GM21515 (cell line): ENCODE measurements at regions not wholly inside any gene's neighbourhood (a gene's known extent, or its start where the extent isn't known, plus 50 kb on each side); places are given as distances from the start of the nearest gene placed in this dataset.

Source experiments
- ATAC-seq: cut with Tn5 transposase; IDR thresholded peaks from one replicate; pipeline ENCODE4 v1.9.1; 2021; ENCODE audit not compliant: unreplicated experiment

DNA sequence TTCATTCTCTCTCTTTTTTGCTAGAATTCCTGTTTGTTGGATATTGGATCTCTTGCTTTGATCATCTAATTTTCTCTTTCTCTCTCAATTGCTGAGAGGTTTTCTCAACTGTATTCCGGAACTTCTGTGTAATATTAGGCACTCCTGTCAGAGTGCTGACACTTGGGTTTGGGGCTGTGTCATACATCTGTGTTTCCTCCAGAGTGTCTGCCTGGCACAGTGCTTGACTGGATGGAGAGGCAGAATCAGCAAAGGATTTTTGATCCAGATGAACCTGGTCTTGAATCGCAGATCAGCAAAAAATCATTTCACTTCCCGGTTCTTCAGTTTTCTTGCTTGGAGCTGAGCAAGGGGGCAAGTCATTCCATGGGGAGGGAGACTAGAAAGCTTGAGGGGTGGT is 87.7 kb upstream of the CXCR4 start:
- no peak for ATAC-seq

DNA sequence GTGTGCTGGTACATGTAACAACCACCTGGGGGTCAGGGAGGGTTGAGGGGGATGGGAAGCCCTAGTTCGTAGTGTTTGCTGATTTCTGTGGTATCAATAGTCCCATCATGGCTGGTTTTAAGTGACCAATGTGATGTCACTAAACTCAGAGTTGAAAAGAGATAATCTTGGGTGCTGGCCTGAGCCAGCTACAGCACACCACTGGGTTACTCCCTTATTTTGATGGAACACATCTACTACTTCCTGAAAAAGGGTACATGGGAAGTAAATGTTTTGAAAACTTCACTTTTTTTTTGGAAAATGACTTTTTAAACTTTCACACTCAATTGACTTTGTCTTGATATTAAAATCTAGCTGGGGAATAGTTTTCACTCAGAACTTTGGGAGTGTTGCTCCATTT is 87.0 kb upstream of the CXCR4 start:
- no peak for ATAC-seq

DNA sequence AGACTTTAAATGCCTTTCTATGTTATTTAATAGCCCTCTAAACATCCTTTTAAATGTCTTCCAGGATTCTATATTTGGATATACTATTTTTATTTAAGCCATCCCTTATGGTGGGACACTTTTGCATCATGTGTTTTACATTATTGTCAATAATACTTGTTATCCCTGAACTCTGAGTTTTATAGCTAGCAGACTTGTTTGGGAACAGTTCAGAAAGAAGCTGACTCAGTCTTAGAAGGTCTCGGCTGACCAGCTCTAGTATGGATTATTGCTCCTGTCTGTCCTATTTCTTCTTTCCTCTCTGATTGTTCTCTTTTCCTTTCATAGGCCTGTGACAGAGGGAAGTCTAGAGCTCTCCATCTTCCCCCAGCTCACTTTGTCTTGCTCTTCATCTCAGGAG is 77.3 kb upstream of the CXCR4 start:
- ATAC-seq = no peak

DNA sequence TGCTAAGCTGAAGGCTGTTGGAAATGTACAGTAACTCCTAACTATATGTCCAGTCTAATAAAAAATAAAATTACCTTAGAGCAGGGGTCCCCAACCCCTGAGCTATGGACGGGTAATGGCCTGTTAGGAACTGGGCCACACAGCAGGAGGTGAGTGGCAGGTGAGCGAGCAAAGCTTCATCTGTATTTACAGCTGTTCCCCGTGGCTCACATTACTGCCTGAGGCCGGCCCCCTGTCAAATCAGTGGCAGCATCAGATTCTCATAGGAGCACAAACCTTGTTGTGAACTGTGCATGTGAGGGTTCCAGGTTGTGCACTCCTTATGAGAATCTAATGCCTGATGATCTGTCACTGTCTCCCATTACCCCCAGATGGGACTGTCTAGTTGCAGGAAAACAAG is 73.1 kb upstream of the CXCR4 start:
- no peak for ATAC-seq

DNA sequence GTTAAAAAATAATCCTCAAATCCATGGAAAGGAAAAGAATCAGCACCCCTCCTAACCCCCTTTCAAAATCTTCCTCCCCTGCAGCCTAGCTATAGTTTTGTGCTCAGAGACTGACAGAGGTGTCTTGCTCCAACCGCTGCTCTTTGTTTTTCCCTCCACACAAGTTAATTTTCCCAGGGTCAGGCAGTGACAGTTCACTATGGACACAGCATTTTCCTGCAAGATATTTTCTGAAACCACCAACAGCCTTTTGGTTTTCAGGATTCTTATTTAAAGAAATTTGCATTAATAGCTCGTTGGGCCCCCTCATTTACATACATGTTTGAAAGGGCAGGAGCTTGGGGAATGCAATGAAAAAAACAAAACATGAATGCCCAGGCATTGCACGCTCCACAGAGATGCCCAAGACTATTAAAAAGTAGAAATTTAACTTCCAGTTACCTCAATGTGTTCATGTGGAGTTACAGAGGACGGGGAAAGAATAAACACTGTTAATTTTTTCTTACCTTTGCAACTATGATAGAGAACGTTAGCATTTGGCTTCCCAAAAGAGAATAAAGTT is 71.4 kb upstream of the CXCR4 start:
- ATAC-seq = no peak

DNA sequence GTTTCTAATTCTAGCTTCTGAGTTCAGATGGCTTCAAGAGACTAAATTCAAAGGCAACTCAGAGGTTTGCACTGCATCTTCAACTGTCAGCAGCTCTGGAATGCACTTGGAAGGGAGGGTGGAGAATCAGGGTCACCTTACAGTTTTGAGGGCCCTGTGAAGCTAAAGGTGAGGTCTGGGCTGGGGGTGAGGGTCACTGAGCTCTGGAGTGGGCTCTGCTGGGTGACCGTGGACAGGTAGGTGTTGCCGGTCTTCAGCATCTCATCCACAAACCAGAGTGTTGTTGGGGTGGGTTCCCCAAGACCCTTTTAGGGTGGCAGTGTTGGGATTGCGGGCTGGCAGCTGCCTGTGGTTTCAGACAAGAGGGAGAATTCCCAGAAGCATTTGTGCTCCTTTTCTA is 70.1 kb upstream of the CXCR4 start:
- no peak for ATAC-seq

DNA sequence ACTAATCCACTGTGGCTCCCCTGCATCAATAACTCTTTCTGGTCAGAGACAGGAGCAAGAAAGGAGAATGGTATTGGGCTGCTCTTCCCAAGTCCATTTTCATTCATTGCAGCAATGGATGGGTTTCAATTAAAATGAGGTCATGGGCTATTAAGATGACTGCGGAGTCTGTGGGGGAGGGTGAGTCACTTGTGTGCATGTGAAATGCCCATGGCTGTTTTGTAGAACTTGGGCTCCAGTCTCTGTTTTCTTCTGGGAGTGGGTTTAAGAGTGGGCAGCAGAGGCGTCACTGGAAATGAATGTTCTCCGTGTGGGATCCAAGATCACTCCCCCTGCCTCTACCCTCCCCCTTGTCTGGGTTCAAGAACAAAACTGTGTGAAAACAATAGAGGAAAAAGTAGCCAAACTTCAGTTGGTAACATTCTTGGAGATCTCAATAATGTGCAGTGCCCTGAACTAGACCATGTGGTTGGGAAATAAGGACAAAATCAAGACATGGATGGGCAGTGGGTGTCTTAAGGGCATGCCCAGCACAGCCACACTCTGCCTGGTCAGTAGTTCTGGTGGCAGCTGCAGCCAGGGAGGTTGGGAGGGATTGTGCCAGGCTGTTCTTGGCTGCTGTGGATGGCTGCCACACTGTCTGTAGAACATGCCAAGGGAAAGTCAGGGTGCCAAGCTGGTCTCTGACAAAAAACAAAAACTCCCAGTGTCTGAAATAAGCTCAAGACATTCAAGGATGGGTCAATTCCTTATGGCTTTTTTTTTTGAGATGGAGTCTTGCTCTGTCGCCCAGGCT is 68.2 kb upstream of the CXCR4 start:
- no peak for ATAC-seq

DNA sequence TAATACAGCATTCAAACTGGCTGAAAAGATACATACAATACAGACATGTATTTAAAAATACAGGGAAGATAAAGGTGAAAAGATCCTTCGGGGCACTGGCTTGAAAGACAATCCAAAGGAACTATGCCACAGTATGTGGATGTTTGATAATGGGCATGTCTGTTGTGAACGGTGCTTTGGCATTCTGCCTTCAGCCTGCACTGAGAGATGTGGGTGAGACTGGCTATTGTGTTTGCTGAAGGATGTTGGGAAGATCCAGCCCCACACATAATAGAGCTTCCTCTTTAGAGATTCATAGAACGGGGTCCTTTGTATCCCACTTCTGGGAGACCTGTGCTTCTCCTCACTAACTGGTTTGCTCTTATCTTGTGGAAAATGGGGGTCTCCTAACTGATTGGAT is 65.1 kb upstream of the CXCR4 start:
- no peak for ATAC-seq

DNA sequence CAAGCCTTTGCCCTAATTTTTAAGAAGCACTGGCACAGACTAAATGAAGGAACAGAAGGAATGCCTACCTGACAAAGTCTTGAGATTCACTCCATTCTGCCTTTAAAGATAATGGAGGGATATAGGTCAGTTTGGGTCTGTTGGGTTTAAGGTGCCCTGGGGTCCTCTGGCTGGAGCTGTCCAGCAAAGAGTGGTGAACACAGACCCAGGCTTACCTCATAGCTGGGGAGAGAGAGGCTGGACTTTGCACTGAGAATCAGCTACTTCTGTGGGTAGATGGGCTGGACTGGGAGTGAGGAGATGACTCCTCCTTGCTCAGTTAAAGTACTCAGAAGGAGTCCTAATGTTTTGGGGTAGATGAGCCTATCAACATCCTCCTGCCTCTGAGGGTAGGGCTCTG is 64.4 kb upstream of the CXCR4 start:
- no peak for ATAC-seq

DNA sequence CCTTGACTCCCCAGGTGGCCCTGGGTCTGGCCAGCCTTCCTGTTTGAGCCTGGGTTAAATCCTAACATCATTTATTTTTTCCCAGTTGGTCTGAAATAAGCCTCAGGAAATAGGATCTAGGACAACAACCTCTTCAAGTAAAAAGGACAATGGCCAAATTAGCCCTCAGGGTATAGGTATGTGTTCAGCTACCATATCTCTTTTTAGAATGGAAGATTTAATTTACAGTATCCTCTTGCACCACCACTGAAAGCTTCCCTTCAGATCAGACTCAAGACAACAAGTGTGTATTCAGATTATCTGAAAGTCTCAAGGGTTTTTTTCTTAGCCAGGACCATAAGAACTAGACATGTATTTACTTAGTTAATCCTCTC is 61.6 kb upstream of the CXCR4 start:
- no peak for ATAC-seq

DNA sequence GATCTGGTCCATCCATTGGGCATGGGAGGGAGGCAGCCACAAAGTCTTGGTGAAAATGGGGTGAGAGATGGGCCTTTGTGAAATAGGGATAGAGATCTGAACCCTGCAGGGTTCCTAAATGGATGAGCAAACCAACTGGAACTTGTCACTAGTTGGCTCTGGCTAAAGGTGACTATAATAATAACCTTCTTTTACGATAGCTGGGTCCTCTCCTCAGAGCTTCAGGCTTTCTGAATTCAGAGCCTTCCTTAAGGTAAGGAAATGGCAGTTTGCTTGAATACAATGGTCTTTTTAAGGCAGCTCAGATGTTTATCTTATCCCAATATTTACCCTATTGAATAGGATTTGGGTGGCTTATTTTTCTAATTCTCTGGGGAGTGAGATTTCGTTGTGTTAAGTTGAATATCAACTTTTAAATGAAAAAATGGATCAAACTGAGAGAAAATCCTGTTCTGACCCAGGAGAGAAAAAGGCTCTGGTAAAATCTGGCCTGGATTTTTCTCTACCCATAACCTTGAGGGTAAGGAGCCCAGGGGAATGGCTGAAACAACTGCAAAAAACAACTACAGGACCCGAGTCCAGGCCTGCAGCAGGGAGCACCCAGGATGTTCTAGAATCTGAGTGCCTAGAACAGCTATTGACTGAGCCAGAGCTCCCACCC is 61.1 kb upstream of the CXCR4 start:
- no peak for ATAC-seq

DNA sequence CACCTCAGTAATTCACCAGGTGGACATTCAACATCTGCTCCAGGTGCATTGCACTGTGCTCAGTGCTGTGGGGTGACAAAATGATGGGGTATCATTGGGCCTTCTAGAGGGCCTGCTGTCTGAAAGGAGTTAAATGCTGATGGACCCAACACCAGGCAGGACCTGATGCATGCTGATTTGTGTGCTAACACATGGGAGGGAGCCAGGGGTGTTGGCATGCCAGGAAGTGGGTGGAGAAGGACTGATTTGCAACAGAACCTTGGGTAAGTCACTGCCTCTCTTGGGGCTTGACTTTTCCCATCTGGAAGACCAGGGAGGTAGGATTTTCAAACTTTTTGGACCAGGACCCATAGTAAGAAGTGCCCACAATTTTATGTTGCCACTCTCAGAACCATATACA is 57.9 kb upstream of the CXCR4 start:
- ATAC-seq = no peak

DNA sequence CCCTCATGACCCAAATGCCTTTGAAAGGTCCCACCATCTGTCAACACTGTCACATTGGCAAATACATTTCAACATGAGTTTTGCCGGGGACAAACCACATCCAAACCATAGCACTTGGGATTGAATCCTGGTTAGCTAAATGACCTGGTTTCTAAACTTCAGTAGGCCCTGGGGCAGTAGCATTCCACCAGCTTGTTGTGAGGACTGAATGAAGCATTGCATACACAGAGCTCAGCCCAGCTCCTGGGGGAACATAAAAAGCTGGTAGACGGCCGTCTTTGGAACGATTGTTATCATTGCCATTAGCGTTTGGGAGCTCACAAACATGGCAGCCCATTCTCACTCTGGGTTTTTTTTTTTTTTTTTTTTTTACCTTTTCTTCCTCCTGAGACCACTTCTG is 57.5 kb upstream of the CXCR4 start:
- ATAC-seq = no peak

DNA sequence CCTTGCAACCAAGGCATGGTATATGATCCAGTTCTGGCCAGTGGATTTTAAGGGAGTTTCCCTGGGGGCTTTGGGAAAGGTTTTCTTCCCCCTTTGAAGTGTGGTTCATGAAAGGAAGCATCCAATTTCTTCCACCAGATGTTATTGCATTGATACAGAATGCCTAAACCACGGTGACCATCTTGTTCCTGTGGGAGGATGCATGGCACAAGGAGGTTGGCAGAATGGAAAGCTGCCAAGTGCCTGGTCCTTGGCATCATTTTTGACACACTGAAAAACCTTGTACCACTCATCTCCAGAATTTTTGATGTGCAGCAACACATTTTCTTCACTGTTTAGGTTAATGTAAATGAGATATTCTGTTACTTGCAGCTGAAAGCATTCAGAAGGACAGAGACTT is 55.2 kb upstream of the CXCR4 start:
- ATAC-seq = no peak

DNA sequence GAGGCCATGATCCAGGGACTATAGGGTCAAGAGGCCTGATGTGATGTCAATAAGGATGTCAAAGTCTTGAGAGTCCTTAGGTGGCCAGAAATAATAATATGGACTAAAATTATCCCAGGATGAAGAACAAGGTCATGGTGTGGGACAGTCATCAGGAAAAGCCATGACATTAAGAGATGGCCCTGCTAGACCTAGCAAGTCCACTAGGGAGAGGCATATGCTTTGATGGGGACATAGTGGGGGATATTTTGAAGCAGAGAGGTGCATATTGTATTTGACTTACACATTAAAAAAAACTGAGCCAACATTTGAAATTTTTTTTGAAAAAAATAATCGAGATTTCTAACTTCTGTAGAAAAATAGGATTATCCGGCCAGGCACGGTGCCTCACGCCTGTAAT is 53.3 kb upstream of the CXCR4 start:
- no peak for ATAC-seq

DNA sequence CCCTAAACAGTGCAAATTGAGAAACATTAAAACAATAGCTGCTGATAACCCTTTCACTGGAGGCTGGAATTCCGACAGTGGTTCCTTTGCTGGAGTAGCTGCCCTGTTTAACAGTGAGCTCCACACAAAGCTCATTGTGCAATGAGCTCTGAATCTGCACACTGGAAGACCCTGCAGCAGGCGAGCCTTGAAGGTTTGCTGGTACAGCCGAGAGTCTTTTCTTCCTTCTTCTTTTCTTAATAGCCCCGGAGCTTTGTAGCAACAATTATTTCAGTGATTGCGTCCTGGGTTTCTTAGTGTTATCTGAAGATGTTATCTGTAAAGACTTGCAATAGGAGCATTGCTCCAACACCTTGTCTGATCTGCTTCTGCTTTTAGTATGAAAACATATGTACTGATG is 50.8 kb upstream of the CXCR4 start:
- no peak for ATAC-seq

DNA sequence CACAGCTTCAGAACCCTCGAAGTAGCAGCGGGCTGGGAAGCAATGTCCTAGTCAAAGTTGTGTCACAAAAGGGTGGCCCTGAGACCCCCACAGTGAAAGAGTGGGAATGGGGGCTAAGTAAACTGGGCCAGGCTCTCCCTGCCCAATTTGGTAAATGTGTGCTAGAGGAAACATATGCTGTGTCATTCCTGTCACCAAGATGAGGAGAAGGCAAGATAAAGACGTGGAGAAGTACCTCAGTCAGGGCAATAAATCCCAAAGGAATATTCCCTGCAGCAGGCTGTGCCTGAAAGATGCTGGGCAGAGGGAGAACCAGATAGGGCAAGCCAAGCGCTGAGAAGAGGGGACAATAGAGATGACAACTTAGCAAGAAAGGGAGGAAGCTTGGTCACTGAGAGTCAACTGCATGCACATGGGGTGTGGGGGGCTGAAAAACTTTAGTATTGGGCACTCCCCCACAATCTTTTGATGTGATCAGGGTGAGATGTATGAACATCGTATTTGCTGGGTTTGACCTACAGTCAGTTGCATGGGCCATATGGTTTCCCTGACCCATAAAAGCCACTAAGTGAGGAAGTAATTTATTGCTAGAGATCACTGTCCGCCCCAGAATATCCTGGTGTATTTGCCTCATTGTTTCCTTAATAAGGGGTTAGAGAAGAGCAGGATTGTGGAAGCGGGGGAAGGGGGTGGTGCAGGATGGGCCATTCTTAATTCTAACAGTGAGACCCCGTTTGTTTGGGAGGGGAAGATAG is 49.9 kb upstream of the CXCR4 start:
- no peak for ATAC-seq
